Testis (tissue), 2 donors: ENCODE measurements at regions not wholly inside any gene's neighbourhood (a gene's known extent, or its start where the extent isn't known, plus 50 kb on each side); places are given as distances from the start of the nearest gene placed in this dataset.

Source experiments
- DNase-seq: peaks from one replicate; pipeline ENCODE4 v3.0.0-alpha.2; 2019
- H3K27ac ChIP-seq, 2 donors: fragments of 200-600 bp; sonication (generic); one replicate each; pipeline ENCODE4 v1.5.1; 2019
- H3K27me3 ChIP-seq: fragments of 200-600 bp; sonication (generic); one replicate; pipeline ENCODE4 v1.5.1; 2019
- H3K36me3 ChIP-seq: fragments of 200-600 bp; sonication (generic); one replicate; pipeline ENCODE4 v1.5.1; 2017; ENCODE audit warnings: low read depth; ENCODE audit errors: missing control alignments
- H3K4me1 ChIP-seq: fragments of 200-600 bp; sonication (generic); one replicate; pipeline ENCODE4 v1.5.1; 2019
- H3K4me3 ChIP-seq, 2 donors: fragments of 200-600 bp; sonication (generic); one replicate each; pipeline ENCODE4 v1.5.1; 2017 to 2019
- H3K9me3 ChIP-seq: fragments of 200-600 bp; sonication (generic); one replicate; pipeline ENCODE4 v1.5.1; 2017
- POLR2A ChIP-seq: fragments of 450-650 bp; IDR thresholded peaks from one replicate; pipeline ENCODE4 v1.6.1; 2017; ENCODE audit warnings: antibody characterized with exemption, mild to moderate bottlenecking, moderate library complexity
- WGBS, 2 donors: methylation state at CpG; one replicate each; pipeline ENCODE4 v1.1.5; 2018; 5-methylcytosine and 5-hydroxymethylcytosine counted together
- intact Hi-C: fragments of 100-400 bp; cut with DNase I; formaldehyde crosslinking; loops from one replicate; pipeline ENCODE4 v1.15.1; 2023; ENCODE audit warnings: low total_unique reads
- TF ChIP-seq, protein P1 (sequence below), 3 experiments: fragments of 450-650 bp in 2 of 3; fragments of 200-600 bp in 1 of 3; sonication (generic) in 1 of 3; IDR thresholded peaks; one replicate each; pipeline ENCODE4 v1.5.1; 2016 to 2019; ENCODE audit warnings: antibody characterized with exemption in 3 of 3, mild to moderate bottlenecking in 2 of 3, moderate library complexity in 1 of 3

DNA sequence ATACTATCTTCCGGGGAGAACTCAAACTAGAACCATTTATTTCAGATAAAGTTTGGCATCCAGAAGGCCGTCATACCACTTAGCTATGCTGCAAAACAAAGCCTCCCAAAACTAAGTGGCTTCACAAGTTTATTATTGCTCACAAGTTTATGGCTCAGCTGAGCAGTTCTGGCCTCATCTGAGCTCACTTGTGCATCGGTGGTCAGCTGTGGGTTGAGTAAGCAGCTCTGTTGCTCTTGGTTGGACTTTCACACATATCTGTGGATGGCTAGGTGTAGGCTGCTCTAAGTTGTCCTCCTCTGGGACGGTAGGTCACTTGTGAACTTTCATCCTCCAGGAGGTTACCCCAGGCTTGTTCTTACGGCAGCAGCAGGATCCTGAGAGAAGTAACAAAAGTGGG lies 162.7 kb downstream of the BTG1 start:
- H3K9me3 ChIP-seq: no peaks in the 10 kb centered on the region
- no peaks in the 10 kb centered on the region for H3K27me3 ChIP-seq
- TF ChIP-seq, protein P1, sequence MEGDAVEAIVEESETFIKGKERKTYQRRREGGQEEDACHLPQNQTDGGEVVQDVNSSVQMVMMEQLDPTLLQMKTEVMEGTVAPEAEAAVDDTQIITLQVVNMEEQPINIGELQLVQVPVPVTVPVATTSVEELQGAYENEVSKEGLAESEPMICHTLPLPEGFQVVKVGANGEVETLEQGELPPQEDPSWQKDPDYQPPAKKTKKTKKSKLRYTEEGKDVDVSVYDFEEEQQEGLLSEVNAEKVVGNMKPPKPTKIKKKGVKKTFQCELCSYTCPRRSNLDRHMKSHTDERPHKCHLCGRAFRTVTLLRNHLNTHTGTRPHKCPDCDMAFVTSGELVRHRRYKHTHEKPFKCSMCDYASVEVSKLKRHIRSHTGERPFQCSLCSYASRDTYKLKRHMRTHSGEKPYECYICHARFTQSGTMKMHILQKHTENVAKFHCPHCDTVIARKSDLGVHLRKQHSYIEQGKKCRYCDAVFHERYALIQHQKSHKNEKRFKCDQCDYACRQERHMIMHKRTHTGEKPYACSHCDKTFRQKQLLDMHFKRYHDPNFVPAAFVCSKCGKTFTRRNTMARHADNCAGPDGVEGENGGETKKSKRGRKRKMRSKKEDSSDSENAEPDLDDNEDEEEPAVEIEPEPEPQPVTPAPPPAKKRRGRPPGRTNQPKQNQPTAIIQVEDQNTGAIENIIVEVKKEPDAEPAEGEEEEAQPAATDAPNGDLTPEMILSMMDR (IDR thresholded peaks at IDR 0.05): no peak
- no peak for TF ChIP-seq POLR2A
- WGBS, 2 donors: 67 to 76% methylated on average over 5 of the region's 5 CpGs
- no peak overlapping the region for H3K4me3 ChIP-seq
- no peak overlapping the region for H3K27ac ChIP-seq
- no peaks in the 10 kb centered on the region for H3K4me1 ChIP-seq
- DNase-seq: no peak
- H3K36me3 ChIP-seq: no peaks in the 10 kb centered on the region
- intact Hi-C loops: no loop called here

DNA sequence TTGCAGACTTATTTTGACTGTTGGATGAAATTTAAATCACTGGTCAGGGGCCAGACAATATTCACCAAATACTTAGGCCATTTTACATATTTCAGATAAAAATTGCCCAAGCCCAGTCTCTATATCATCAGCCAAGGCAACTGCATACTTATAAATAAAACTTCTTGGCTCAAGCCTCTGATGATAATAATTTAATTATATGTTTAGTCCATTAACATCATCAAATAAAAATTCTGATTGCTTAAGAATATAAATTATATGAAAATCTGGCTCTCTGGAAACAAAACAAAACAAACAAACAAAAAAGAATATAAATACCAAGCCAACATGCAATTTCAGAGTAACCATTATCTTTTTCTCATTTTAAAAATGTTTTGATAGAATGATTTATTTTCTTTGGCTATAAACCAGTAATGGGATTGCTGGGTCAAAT lies 165.2 kb downstream of the BTG1 start:
- Histone ChIP-seq H3K36me3 (no peaks in the 10 kb centered on the region), H3K27me3 (no peaks in the 10 kb centered on the region), H3K9me3 (no peaks in the 10 kb centered on the region), H3K27ac (no peak overlapping the region), H3K4me3 (no peak overlapping the region), H3K4me1 (no peaks in the 10 kb centered on the region)
- intact Hi-C loops: no loop called here
- DNase-seq: no peak
- TF ChIP-seq, protein P1 (IDR thresholded peaks at IDR 0.05): no peak
- TF ChIP-seq POLR2A: no peak

DNA sequence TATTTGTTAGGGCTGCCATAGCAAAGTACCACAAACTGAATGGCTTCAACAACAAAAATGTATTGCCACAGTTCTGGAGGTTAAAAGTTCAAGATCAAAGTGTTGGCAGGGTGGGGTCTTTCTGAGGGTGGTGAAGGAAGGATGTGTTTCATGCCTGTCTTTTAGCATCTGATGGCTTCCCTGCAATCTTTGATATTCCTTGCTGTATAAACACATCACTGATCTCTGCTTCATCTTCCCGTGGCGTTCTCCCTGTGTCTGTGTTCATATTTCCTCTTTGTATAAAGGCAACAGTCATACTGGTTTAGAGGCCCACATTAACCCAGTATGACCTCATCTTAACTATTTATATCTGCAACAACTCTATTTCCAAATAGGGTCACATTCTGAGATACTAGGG lies 167.5 kb downstream of the BTG1 start:
- no peaks in the 10 kb centered on the region for H3K36me3 ChIP-seq
- H3K4me3 ChIP-seq: no peak overlapping the region
- H3K27me3 ChIP-seq: no peaks in the 10 kb centered on the region
- no peak overlapping the region for H3K27ac ChIP-seq
- intact Hi-C loops: no loop called here
- WGBS, 2 donors: 39 to 62% methylated on average over 2 of the region's 2 CpGs
- TF ChIP-seq, protein P1 (IDR thresholded peaks at IDR 0.05): no peak
- TF ChIP-seq POLR2A: no peak
- H3K4me1 ChIP-seq: no peaks in the 10 kb centered on the region
- H3K9me3 ChIP-seq: no peaks in the 10 kb centered on the region
- DNase-seq: no peak

DNA sequence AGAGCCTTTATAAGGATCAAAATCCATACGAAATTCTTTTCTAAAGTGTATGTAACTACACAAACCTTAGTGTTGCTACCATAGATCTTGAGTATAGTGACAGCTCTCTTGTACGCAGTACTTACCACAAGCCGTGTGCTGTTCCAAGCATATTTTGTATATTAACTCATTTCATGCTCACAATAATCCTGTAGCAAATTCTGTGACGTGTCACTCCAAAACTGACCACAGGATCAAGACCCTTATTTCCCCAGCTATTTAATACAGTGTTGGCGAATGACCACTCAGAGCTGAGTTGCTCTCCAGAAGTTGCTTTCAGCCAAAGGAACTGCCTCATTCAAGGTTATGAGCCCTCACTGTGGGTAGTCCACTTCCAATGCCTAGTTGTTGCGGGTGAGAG lies 169.8 kb downstream of the BTG1 start:
- WGBS, 2 donors: 93 to 99% methylated on average over 6 of the region's 6 CpGs
- no peaks in the 10 kb centered on the region for H3K36me3 ChIP-seq
- no peak overlapping the region for H3K4me3 ChIP-seq
- no peaks in the 10 kb centered on the region for H3K4me1 ChIP-seq
- intact Hi-C loops: no loop called here
- TF ChIP-seq, protein P1 (IDR thresholded peaks at IDR 0.05): no peak
- no peak for TF ChIP-seq POLR2A
- no peaks in the 10 kb centered on the region for H3K9me3 ChIP-seq
- no peak for DNase-seq
- H3K27me3 ChIP-seq: no peaks in the 10 kb centered on the region
- H3K27ac ChIP-seq: no peak overlapping the region

DNA sequence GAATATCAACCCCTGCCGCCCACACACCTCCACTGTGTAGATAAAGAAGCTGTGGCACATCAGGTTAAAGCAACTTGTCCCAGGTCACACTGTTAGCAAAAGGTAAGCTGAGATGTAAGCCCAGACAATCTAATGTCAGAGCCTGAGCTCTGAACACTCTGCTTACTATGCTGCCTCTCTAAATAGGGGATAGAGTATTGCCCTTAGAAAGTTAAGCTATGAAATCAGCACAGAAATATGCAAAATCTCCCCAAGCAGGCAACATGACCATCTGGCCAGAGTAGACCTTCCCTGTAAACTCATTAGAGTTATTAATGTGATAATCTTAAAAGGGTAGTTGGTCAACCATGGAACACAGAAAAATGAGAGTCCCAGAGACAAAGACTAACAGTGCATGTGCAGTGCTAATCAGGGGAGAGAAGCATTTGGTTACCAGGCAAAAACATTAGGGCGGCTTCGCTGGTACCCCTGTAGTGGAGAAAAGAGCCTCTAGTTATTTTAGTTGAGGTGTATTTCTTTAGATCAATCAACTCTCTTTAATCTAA lies 171.0 kb downstream of the BTG1 start:
- no peak for DNase-seq
- H3K36me3 ChIP-seq: no peaks in the 10 kb centered on the region
- no peaks in the 10 kb centered on the region for H3K4me1 ChIP-seq
- no peak for TF ChIP-seq POLR2A
- TF ChIP-seq, protein P1 (IDR thresholded peaks at IDR 0.05): no peak
- no peaks in the 10 kb centered on the region for H3K9me3 ChIP-seq
- H3K4me3 ChIP-seq: no peak overlapping the region
- intact Hi-C loops: no loop called here
- WGBS, 2 donors: 92 to 96% methylated on average over 3 of the region's 3 CpGs
- H3K27ac ChIP-seq: no peak overlapping the region
- H3K27me3 ChIP-seq: no peaks in the 10 kb centered on the region
